GM12873 (cell line): ENCODE measurements at regions not wholly inside any gene's neighbourhood (a gene's known extent, or its start where the extent isn't known, plus 50 kb on each side); places are given as distances from the start of the nearest gene placed in this dataset.

Source experiments
- CTCF ChIP-seq: IDR thresholded peaks from 2 replicates; pipeline ENCODE4 v1.5.1; 2012; ENCODE audit warnings: low read depth, mild to moderate bottlenecking, moderate library complexity, low read length, control low read depth; ENCODE audit not compliant: insufficient read depth; ENCODE audit errors: missing control alignments

GRCh38 chrX:39156051-39156450, 354.8 kb downstream of the MID1IP1 start:
- TF ChIP-seq CTCF, result no peak

- no peak for TF ChIP-seq CTCF
Observed at GRCh38 chrX:39157006-39157405, 355.7 kb downstream of the MID1IP1 start.

GRCh38 chrX:39157796-39158195, 356.5 kb downstream of the MID1IP1 start:
- no peak for TF ChIP-seq CTCF

- TF ChIP-seq CTCF, result no peak
Observed at GRCh38 chrX:39158801-39159657, 357.8 kb downstream of the MID1IP1 start.

- TF ChIP-seq CTCF, result no peak
Observed at GRCh38 chrX:39159921-39160507, 358.8 kb downstream of the MID1IP1 start.

GRCh38 chrX:39161611-39162255, 360.5 kb downstream of the MID1IP1 start:
- no peak for TF ChIP-seq CTCF

GRCh38 chrX:39162322-39162735, 361.1 kb downstream of the MID1IP1 start:
- peak; percentile 35 for TF ChIP-seq CTCF
